NCI-H345 treated with DMSO at 0.1 percent for 48 hours (cell line): ENCODE measurements at regions not wholly inside any gene's neighbourhood (a gene's known extent, or its start where the extent isn't known, plus 50 kb on each side); places are given as distances from the start of the nearest gene placed in this dataset.

Source experiments
- DNase-seq: peaks from one replicate; lab custom pipeline; 2025; ENCODE audit not compliant: unreplicated experiment; lab: John Stamatoyannopoulos, UW

DNA sequence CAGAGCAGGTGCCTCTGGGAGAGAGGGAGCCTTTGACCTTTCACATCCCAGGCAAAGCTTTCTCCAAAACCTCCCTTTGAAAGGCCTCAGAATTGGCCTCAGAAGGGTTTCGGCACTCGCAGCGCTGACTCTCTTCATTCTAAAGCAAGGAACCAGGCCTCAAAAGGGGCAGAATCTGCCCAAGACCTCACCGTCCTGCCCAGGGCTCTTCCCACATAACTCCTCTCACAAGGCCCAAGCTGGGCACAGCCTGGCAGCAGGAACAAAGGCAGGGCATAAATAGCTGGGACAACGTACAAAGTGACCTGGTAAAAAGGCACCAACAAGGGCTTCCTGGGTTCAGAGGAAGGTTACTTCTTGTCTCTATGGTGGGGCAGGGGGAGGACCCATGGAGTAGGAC lies 166.3 kb upstream of the FSTL4 start:
- DNase-seq, result no peak

DNA sequence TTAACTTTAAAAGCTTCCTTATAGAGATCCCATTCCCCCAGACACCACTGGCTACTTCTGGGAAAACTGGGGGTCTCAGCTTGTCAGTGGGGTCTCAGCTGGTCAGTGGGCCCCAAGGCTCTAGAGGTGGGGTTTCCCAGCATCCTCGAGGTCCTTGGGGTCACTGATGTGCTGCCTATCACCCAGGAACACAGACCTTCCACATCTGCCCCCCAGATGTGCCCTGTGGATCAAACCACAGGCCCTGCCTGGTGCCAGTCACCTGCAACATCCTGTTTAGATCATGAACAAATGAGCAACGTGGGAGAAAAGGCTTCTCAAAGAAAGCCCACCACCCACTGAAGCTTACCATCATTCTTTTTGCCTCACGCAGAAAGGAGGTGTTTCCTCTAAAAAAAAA lies 165.6 kb upstream of the FSTL4 start:
- DNase-seq, result no peak

DNA sequence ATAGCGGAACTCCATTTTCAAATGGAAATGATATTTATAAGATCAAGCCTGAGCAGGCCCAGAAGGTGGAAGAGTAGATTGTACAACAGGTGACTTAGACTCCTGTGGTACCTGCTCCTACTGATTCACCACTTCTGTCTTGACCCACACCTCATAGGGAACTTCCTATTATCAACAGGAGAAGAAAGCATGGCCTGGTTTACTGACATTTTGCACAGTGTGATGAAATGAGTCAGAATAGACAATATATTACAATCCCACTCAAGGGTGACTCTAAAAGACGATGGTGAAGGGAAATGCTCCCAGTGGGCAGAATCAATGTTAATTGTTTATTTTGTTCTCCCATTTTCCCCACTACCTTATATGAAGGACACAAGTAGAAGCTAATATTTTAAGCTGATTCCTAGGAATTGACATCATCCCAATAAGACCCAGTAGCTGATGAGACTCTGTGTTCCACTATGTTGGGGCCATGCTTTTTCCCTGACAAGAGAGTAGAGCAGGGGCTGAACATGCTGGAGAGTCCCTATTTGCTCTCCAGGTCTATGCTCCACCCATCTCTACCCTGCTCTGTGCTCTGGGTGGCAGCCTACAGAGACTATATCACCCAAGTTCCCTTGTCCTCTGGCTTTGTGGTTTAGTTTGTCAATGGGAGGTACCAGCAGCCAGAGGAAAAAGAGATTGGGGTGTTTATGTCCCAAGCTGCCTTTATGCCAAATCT lies 163.4 kb upstream of the FSTL4 start:
- no peak for DNase-seq

DNA sequence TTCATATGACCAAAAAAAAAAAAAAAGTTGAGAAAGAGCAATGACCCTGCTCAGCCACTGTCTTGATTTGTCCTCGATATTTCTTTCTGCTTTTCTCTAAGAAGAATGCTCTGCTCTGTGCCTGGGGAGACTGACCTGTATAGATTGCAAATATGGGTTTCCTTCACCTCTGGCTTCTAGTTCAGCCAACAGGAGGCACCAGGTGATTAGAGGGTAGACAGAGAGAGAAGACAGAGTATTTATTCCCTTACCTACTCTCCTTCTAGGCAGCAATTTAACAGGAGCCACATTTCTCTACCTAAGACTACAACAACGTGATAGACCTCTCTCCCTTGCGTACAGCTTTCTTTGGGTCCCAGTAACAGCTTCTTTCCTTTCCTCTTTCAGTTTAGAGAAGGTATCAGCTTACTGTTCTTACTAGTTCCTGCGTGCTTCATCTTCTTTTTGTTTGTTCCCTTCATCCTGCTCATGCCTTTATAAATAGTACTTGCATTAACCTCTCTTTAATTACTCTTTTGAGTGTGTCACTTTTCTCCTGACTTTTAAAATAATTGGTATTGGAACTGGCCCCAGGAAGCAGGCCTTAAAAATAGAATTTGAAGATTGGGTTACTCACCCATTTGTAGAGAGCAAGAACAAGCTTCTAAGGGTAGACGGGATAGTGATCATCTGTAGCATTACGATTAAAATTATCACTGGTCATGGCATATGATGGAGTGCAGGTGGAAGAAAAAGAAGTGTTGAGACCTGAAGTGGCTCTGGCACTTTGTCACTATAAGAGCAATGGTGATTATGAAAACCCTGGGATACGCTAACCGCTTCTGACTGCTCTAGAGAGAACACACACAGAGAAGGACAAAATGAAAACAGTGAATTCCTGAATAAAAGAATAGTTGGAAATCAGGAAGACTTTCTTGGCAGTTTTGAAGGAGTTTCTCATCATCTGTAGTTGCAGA lies 161.2 kb upstream of the FSTL4 start:
- no peak for DNase-seq

DNA sequence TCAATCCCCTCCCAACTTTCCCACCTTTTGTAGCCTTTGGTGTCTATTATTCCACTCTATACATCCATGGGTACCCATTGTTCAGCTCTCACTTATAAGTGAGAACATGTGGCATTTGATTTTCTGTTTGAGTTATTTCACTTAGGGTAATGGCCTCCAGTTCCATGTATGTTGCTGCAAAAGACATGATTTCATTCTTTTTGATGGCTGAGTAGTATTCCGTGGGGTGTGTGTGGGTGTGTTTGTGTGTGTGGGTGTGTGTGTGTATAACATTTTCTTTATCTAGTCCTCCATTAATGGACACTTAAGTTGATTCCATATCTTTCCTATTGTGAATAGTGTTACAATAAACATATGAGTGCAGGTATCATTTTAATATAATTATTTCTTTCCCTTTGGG lies 157.5 kb upstream of the FSTL4 start:
- DNase-seq, result no peak

DNA sequence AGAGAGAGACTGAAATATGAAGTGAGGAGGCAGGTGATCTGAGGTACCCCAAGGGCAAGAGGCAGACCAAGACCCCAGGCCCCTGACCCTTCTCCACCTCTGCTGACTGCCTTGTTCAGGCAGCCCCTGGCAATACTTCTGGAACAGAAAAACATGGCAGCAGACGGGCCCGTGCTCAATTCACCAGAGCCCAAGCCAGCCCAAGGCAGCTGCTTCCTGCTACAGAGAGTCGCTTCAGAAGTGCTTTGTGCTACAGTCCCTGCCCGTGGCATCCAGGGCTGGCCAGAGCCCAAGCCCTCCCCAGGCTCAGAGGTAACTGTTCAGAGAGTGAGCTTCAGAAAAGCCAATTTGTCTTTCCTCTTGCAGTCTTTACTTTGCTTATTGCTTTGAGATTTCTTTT lies 151.4 kb upstream of the FSTL4 start:
- no peak for DNase-seq

DNA sequence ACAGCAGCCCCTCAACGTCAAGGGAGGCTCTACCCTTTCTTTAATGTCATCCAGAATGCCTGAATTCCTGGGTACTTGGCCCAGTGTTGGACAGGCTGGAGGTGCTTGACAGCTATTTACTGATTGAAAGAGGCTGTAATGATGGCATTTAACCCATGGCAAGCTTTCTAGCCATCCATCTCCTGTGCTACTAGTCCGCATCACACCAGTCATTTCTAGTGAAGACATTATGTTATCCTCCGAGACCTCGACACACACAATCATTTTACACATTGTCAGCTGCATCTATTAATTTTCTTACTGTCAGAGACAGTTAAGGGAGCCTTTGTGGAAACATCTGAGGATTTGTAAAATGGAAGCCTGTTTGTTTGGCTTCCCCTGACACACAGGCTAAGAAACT lies 149.3 kb upstream of the FSTL4 start:
- no peak for DNase-seq

- DNase-seq, result no peak
These were observed 148.2 kb upstream of the FSTL4 start for GRCh38 chr5:133760532-133760931.

DNA sequence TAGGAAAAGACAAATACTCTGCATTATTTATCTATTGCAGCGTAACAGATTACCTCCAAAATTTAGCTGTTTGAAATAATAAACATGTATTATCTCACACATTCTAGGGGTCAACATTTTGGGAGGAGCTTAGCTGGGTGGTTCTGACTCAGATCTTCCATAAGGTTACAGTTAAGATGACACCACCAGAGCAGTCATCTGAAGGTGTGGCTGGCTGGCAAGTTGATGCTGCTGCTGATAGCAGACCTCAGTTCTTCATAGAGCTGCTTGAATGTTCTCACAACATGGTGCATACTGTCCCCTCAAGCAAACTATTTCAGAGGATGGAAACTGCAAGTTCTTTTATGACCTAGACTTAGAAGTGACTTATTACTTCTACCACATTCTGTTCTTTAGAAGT lies 146.3 kb upstream of the FSTL4 start:
- no peak for DNase-seq

DNA sequence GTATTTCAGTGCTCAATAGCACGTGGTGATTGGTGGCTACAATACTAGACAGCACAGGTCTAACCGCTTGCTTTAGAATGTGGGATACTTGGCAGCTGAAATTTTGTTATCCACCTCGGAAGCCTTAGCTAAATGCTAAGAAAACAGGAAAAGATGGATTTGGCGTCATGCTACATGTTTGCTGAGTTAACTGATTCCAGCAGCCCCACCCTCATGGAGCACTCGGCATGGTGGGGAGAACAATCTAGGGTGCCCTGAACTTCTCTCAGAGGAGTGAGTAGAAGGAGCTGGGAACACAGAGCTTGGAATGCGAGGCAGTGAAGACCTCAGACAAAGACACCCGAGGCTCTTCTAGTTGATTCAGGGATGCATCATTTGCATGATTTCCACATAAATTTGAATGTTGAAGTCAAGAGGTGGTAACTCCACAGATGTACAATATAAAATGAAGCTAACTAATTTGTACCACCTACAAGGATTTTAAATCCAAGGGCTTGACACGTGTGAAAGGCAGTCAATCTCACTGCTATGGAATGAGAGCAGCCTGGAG lies 145.1 kb upstream of the FSTL4 start:
- no peak for DNase-seq

DNA sequence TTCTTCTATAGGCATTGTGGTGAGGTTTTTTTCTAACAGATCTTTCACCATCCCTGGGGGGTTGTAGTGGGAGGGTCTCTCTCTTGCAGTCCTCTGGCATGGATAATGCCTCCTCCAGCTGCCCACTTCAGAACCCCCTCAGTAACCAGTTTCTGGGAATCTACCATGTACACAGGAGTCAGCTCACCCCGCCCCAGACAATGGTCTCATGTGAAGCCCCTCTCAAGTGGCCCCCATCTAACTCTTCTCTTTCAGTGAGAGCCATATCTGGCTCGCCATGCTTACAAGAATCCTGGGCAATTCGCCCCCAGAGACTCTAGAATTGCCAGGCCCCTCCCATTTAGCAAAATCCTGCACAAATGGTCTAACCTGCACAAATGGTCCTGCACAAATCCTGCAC lies 144.4 kb upstream of the FSTL4 start:
- no peak for DNase-seq

DNA sequence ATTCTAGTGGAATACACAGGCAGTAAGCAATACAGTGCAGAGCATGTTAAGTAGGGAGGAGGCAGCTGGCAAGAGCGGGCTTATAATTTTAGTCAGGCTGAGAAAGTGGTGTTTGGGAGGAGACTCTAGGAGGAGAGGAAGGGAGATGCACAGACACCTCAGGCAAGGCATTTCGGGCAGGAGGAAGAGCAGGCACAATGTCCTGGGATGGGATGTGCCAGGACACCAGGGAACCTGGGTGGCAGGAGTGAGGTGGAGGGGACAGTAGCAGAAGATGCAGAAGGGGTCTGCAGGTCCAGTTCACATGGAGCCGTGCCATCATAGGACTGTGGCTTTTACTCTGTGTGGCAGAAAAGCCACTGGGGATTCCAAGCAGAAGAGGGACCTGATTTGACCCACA lies 143.7 kb upstream of the FSTL4 start:
- DNase-seq, result no peak

DNA sequence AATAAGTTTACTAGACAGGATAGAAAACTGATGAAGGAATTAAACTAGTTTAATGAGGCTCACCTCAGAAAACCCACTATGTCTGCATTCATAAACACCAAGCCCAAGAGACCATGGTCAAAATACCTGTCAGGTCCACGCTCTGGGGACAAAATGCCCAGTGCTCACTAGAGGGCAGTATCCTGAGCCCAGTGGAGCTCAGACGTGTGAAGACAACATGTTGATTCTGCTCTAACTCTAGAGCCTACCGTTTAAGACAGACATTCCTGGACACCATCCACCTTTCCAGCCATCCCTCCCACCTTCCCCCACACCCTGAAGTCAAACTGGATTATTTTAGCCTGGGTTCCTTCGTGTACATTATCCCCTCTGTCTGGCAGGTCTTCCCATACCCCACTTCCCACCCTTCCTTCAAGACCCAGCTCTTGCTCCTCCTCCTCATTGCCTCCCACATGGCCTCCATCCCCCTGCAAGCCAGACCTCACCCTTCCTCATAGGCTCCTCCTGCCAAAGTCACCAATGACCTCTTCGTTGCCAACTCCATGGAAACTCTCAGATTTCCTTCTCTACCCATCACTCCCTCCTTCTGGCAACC lies 142.3 kb upstream of the FSTL4 start:
- no peak for DNase-seq

DNA sequence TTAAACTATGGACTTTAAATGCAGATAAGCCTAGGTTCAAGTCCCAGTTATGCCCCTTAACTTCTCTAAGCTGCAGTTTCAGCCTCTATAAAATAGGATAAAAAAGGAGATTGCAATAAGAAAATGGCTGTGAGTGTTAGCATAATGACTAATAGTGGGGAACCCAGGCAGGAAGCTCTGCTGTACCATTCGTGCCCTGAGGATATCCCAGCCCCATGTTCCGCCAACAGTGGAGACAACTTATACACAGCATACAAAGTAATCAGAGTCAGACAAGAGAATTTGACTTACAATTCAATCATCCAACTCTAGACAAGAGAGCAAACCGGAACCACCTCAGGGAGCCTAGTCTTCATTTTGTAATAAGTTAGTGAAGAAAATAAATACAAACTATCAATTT lies 141.5 kb upstream of the FSTL4 start:
- DNase-seq, result no peak

- no peak for DNase-seq
These were observed 139.5 kb upstream of the FSTL4 start for GRCh38 chr5:133751846-133752245.

DNA sequence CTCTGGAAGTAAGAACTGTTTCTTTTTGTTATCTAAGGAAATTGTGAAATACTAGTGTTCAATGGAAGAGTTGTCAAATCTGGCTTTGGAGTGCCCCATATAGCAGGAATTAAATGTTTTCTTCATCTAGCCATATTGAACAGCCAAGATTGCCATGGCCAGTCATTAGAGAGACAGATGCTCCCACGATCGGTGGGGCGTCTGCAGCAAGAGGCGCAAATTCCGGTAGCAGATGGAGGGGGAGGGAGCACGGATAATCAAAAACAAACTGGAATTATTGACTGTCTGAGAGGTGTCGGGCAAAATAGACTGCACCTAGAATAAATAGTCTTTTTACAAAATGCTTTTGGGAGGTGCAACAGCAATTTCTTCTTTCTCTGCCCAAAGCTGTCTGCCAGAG lies 139.1 kb upstream of the FSTL4 start:
- no peak for DNase-seq

GRCh38 chr5:133750856-133751255 lies 138.5 kb upstream of the FSTL4 start:
- DNase-seq, result no peak

DNA sequence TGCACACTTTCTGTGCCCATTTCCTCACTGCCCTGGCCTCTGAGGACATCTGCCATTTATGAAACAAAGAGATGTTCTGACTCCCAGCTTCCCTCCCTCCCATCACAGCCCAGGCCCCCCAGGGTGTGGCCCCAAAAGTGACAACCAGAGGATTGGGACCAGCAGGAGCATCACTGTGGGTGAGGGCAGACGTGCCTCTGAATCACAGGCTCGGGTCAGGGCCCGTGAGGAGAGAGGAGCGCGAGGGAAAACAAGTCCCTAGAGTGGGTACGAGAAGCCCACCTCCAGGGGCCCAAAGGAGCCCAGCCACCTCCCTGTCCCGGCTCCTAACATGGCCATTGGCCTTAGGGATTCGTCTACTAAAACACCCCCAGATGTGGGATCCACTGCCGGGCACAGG lies 138.0 kb upstream of the FSTL4 start:
- no peak for DNase-seq

- no peak for DNase-seq
These were observed 137.1 kb upstream of the FSTL4 start for GRCh38 chr5:133749331-133749985.

DNA sequence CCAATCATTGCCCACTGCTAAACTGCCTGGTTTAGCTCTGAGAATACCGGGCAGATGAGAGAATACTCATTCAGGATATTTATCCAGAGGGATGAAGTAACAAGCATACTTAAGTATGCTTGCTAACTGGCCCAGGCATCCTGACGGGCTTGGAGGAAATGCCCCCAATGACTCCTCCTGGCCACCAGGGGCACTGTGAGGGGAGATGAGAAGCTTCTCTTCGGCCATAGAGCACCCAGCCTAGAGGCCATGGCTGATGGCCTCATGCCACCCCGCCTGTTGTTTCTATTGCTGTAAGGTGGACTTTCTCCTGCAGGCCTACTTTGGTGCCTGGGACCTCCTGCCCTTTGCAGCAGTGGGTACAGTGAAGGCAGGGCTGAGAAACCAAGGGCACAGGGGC lies 134.5 kb upstream of the FSTL4 start:
- DNase-seq, result no peak

DNA sequence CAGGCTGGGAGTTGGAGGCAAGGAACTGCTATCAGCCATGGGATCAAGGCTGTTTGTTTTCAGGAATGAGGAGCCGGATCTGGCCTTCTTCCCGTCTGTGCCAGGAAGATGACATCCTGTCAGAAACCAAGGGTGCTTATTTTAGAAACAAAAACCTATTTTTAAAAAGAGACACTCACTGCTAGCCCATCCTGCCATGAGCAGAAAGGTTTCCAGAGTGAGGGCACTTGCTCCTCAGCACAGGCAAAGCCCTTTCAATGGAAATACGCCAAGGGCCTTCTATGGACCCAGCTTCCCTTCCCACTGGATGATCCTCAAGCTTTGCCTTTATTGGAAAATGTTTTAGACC lies 132.6 kb upstream of the FSTL4 start:
- no peak for DNase-seq
